Uterus (tissue), 2 donors: ENCODE measurements at regions not wholly inside any gene's neighbourhood (a gene's known extent, or its start where the extent isn't known, plus 50 kb on each side); places are given as distances from the start of the nearest gene placed in this dataset.

ENCODE experiments used
- POLR2A ChIP-seq, 2 donors: fragments of 450-650 bp; IDR thresholded peaks; one replicate each; pipeline ENCODE4 v1.6.1; 2016; ENCODE audit warnings: antibody characterized with exemption in 2 of 2, mild to moderate bottlenecking in 1 of 2, moderate library complexity in 1 of 2
- TF ChIP-seq, protein P1 (sequence below), 4 experiments: fragments of 200-600 bp in 2 of 4; fragments of 450-650 bp in 2 of 4; sonication (generic) in 2 of 4; IDR thresholded peaks; one replicate each; pipeline ENCODE4 v1.5.1; 2016 to 2019; ENCODE audit warnings: antibody characterized with exemption in 4 of 4, mild to moderate bottlenecking in 2 of 4, moderate library complexity in 1 of 4

DNA sequence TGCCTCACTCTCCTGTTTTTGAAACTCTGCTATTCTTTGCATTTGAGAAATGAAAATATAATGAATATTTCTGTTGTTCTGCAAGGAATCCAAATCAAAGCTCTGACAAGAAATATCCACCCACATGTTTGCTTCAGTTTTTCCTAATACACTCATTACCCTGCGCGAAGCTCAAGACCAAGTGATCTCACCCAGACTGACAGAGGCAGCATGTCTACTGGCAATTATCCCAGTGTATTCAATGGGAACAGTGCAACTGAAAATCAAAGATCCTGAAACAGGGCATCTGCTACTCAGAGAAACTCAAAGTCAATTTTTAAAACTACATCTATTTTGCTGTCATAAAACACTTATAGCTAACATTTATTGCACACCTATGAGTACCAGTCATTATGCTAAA is 321.0 kb upstream of the LRRC7 start:
- TF ChIP-seq, protein P1, sequence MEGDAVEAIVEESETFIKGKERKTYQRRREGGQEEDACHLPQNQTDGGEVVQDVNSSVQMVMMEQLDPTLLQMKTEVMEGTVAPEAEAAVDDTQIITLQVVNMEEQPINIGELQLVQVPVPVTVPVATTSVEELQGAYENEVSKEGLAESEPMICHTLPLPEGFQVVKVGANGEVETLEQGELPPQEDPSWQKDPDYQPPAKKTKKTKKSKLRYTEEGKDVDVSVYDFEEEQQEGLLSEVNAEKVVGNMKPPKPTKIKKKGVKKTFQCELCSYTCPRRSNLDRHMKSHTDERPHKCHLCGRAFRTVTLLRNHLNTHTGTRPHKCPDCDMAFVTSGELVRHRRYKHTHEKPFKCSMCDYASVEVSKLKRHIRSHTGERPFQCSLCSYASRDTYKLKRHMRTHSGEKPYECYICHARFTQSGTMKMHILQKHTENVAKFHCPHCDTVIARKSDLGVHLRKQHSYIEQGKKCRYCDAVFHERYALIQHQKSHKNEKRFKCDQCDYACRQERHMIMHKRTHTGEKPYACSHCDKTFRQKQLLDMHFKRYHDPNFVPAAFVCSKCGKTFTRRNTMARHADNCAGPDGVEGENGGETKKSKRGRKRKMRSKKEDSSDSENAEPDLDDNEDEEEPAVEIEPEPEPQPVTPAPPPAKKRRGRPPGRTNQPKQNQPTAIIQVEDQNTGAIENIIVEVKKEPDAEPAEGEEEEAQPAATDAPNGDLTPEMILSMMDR (IDR thresholded peaks at IDR 0.05) = no peak
- no peak for TF ChIP-seq POLR2A (IDR thresholded peaks at IDR 0.05)
